PFSK-1 (cell line): ENCODE measurements at regions not wholly inside any gene's neighbourhood (a gene's known extent, or its start where the extent isn't known, plus 50 kb on each side); places are given as distances from the start of the nearest gene placed in this dataset.

Experiments used
- FOXP2 ChIP-seq: optimal IDR thresholded peaks from 2 replicates; pipeline ENCODE3; 2011; ENCODE audit warnings: borderline replicate concordance, control low read depth, inconsistent platforms; ENCODE audit not compliant: insufficient read depth; ENCODE audit errors: extremely low read length, extremely low read depth
- POLR2AphosphoS5 ChIP-seq: IDR thresholded peaks from 2 replicates; pipeline ENCODE4 v1.6.1; 2012; ENCODE audit warnings: low read depth, mild to moderate bottlenecking, control low read depth, low read length, moderate library complexity
- REST ChIP-seq, 2 experiments: IDR thresholded peaks; 2 replicates each; pipeline versions ENCODE4 v1.6.1 to v1.8.0; 2011 to 2012; ENCODE audit warnings: low read depth in 2 of 2, low read length in 2 of 2, control low read depth in 1 of 2, inconsistent platforms in 1 of 2, mild to moderate bottlenecking in 1 of 2, moderate library complexity in 1 of 2; ENCODE audit not compliant: insufficient read depth in 1 of 2
- SIN3A ChIP-seq: IDR thresholded peaks from 2 replicates; pipeline ENCODE4 v1.6.1; 2012; ENCODE audit warnings: mild to moderate bottlenecking, low read length, moderate library complexity, borderline replicate concordance; ENCODE audit not compliant: insufficient read depth
- TAF1 ChIP-seq: IDR thresholded peaks from 2 replicates; pipeline ENCODE4 v1.6.1; 2012; ENCODE audit warnings: low read length, control low read depth, borderline replicate concordance; ENCODE audit not compliant: insufficient read depth

- TF ChIP-seq REST (IDR thresholded peaks at IDR 0.05; ENCODE audit: insufficient read depth in 1 of 2, low read depth in 2 of 2, low read length in 2 of 2) (no peak), TAF1 (no peak), SIN3A (no peak), FOXP2 (no peak), POLR2AphosphoS5 (no peak)
Observed at GRCh38 chr1:87803375-87803774, 474.7 kb downstream of the LMO4 start.

GRCh38 chr1:87804128-87804527, 475.4 kb downstream of the LMO4 start:
- no peak for TF ChIP-seq REST (IDR thresholded peaks at IDR 0.05; ENCODE audit: insufficient read depth in 1 of 2, low read depth in 2 of 2, low read length in 2 of 2)
- no peak for TF ChIP-seq POLR2AphosphoS5
- no peak for TF ChIP-seq TAF1
- TF ChIP-seq SIN3A, result no peak
- TF ChIP-seq FOXP2, result no peak

- no peak for TF ChIP-seq POLR2AphosphoS5
- TF ChIP-seq TAF1, result no peak
- no peak for TF ChIP-seq FOXP2
- no peak for TF ChIP-seq REST (IDR thresholded peaks at IDR 0.05; ENCODE audit: insufficient read depth in 1 of 2, low read depth in 2 of 2, low read length in 2 of 2)
- TF ChIP-seq SIN3A, result no peak
Observed at GRCh38 chr1:87805666-87806378, 477.1 kb downstream of the LMO4 start.

DNA sequence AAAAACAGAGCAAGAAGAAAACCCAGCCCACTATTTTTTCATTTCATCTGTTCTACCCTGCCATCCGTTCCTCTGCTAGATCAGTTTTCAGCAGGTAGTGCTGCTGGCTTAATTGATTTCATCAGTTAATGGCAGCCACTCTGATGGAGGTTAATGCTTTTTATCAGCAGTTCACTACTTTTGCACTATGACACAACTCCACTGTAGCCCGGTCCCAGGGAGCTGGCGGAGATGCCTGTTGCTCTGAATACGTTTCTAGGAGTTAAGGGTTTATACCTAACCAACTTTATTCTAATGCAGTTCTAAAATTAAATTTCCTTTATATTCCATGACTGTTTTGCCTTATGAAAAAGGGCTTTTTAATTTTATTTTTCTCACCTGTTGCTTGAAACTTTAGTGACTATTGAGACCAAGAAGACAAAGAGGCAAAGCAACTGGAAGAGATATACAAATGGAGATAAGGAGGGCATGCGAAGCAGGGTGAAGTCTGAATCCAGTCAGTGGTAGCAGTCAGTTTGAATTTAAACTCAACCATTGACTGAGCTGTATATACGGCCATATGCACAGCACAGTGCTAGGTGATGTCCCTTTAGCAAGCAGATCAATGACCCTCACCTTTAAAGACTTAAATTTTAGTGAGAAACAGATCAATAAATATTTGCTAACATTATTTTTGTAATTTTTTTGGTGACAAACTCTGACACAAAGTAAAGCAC, 477.9 kb downstream of the LMO4 start:
- TF ChIP-seq FOXP2 (no peak), SIN3A (no peak), POLR2AphosphoS5 (no peak), TAF1 (no peak), REST (IDR thresholded peaks at IDR 0.05; ENCODE audit: insufficient read depth in 1 of 2, low read depth in 2 of 2, low read length in 2 of 2) (no peak)
